ENCODE measurements at regions not wholly inside any gene's neighbourhood (a gene's known extent, or its start where the extent isn't known, plus 50 kb on each side); places are given as distances from the start of the nearest gene placed in this dataset.

DNA sequence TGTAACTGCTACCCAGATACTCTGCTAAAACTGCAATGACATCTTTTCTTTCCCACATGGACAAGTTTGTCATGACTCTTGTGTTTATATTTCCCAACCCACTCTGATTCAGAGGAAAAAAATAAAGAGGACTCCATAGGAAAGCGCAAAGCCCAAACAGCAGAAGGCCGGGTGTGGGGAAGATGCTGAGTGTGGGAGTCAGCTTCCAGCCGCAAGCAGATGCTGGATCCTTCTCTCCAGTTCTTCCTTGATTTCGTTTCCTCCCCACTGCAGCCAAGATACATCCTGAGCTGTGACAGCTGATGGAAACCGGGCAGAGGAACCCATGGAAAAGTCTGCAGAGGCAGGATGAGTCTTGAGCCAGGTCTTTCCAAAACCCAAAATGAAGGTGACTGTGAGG lies 498.2 kb downstream of the PLPP3 start:
- H3K27ac ChIP-seq (ENCODE audit: low read depth in 1 of 2, low read length in 2 of 2) = no peak overlapping the region
- Mint-ChIP-seq H3K4me3 (no peak overlapping the region), H3K9me3 (peaks cover 0 to 5% (median 3%) of the 10 kb centered on the region in 7 donors), H3K27me3 (ENCODE audit: low read depth in 3 of 3) (peaks cover 0 to 3% (median 2%) of the 10 kb centered on the region in 3 donors), H3K27ac (no peak overlapping the region), H3K36me3 (no peaks in the 10 kb centered on the region), H3K4me1 (peaks cover 2% of the 10 kb centered on the region)
- TF ChIP-seq, protein P1, sequence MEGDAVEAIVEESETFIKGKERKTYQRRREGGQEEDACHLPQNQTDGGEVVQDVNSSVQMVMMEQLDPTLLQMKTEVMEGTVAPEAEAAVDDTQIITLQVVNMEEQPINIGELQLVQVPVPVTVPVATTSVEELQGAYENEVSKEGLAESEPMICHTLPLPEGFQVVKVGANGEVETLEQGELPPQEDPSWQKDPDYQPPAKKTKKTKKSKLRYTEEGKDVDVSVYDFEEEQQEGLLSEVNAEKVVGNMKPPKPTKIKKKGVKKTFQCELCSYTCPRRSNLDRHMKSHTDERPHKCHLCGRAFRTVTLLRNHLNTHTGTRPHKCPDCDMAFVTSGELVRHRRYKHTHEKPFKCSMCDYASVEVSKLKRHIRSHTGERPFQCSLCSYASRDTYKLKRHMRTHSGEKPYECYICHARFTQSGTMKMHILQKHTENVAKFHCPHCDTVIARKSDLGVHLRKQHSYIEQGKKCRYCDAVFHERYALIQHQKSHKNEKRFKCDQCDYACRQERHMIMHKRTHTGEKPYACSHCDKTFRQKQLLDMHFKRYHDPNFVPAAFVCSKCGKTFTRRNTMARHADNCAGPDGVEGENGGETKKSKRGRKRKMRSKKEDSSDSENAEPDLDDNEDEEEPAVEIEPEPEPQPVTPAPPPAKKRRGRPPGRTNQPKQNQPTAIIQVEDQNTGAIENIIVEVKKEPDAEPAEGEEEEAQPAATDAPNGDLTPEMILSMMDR (IDR thresholded peaks at IDR 0.05) = no peak
- DNase-seq = no peak
- H2AFZ ChIP-seq (ENCODE audit: insufficient read depth, low read depth, low read length, poor library complexity, severe bottlenecking) = no peak overlapping the region
- no peaks in the 10 kb centered on the region for H3K4me1 ChIP-seq (ENCODE audit: control insufficient read depth in 1 of 2, insufficient read depth in 2 of 2, low read length in 2 of 2)
- H4K20me1 ChIP-seq (ENCODE audit: insufficient read depth, low read length) = no peaks in the 10 kb centered on the region
- no peak overlapping the region for H3K9ac ChIP-seq (ENCODE audit: insufficient read depth, low read length, poor library complexity, severe bottlenecking)
- no peaks in the 10 kb centered on the region for H3K9me3 ChIP-seq (replicated peaks in 1 of 2; ENCODE audit: control insufficient read depth in 1 of 2, insufficient read depth in 1 of 2, low read length in 2 of 2)
- intact Hi-C loops (cut with micrococcal nuclease) = no loop called here
- H3K36me3 ChIP-seq (replicated peaks in 1 of 2; ENCODE audit: control insufficient read depth in 1 of 2, insufficient read depth in 2 of 2, low read length in 2 of 2) = no peaks in the 10 kb centered on the region
- H3K4me3 ChIP-seq (replicated peaks in 1 of 3; ENCODE audit: low read depth in 2 of 3, low read length in 3 of 3) = no peak overlapping the region
- WGBS (ENCODE audit: insufficient coverage) = 85% methylated on average over 2 of the region's 5 CpGs
- H3K27me3 ChIP-seq (ENCODE audit: control insufficient read depth in 2 of 2, insufficient read depth in 2 of 2, low read length in 2 of 2) = no peaks in the 10 kb centered on the region
- no peak overlapping the region for H3K4me2 ChIP-seq (replicated peaks; ENCODE audit: extremely low read depth, low read length, poor library complexity, severe bottlenecking)
- no peaks in the 10 kb centered on the region for H3K79me2 ChIP-seq (ENCODE audit: insufficient read depth, low read length)

DNA sequence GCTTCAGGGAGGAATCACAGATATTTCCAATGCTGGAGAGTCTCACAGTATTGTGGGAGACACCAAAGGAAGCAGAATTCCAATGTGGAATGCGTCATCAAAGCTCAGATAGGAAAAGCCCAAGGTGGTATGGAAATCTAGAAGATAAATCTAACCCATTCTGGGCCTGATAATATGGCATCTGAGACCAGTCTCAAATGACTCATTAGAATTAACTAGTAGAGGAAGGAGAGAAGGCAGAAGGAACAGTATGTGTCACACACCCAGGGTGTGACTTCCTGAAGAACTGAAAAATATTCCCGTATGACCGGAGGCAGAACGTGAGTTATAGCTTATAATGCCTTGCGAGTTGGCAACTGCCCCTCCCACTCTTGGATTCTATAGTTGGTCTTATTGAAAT lies 499.2 kb downstream of the PLPP3 start:
- Histone ChIP-seq H2AFZ (ENCODE audit: insufficient read depth, low read depth, low read length, poor library complexity, severe bottlenecking) (no peak overlapping the region), H3K4me2 (replicated peaks; ENCODE audit: extremely low read depth, low read length, poor library complexity, severe bottlenecking) (no peak overlapping the region), H3K4me1 (ENCODE audit: control insufficient read depth in 1 of 2, insufficient read depth in 2 of 2, low read length in 2 of 2) (no peaks in the 10 kb centered on the region), H3K27ac (ENCODE audit: low read depth in 1 of 2, low read length in 2 of 2) (no peak overlapping the region), H3K27me3 (ENCODE audit: control insufficient read depth in 2 of 2, insufficient read depth in 2 of 2, low read length in 2 of 2) (no peaks in the 10 kb centered on the region), H3K79me2 (ENCODE audit: insufficient read depth, low read length) (no peaks in the 10 kb centered on the region), H3K36me3 (replicated peaks in 1 of 2; ENCODE audit: control insufficient read depth in 1 of 2, insufficient read depth in 2 of 2, low read length in 2 of 2) (no peaks in the 10 kb centered on the region), H3K9me3 (replicated peaks in 1 of 2; ENCODE audit: control insufficient read depth in 1 of 2, insufficient read depth in 1 of 2, low read length in 2 of 2) (no peaks in the 10 kb centered on the region), H3K9ac (ENCODE audit: insufficient read depth, low read length, poor library complexity, severe bottlenecking) (no peak overlapping the region), H4K20me1 (ENCODE audit: insufficient read depth, low read length) (no peaks in the 10 kb centered on the region), H3K4me3 (replicated peaks in 1 of 3; ENCODE audit: low read depth in 2 of 3, low read length in 3 of 3) (no peak overlapping the region)
- H3K9me3 Mint-ChIP-seq = peaks cover 0 to 5% (median 3%) of the 10 kb centered on the region in 7 donors
- TF ChIP-seq, protein P1 (IDR thresholded peaks at IDR 0.05) = no peak
- no peaks in the 10 kb centered on the region for H3K36me3 Mint-ChIP-seq
- intact Hi-C loops (cut with micrococcal nuclease) = no loop called here
- DNase-seq = no peak
- WGBS (ENCODE audit: insufficient coverage) = no CpG with 5 or more reads among the region's 5 CpGs
- no peak overlapping the region for H3K27ac Mint-ChIP-seq
- H3K27me3 Mint-ChIP-seq (ENCODE audit: low read depth in 3 of 3) = peaks cover 0 to 3% (median 2%) of the 10 kb centered on the region in 3 donors
- H3K4me1 Mint-ChIP-seq = peaks cover 2% of the 10 kb centered on the region
- H3K4me3 Mint-ChIP-seq = no peak overlapping the region

Data from CD14-positive monocyte (primary cell).